Left lung (tissue), 4 donors: ENCODE measurements at regions not wholly inside any gene's neighbourhood (a gene's known extent, or its start where the extent isn't known, plus 50 kb on each side); places are given as distances from the start of the nearest gene placed in this dataset.

Experiments used
- ATAC-seq: fragments of 200-7000 bp; cut with Tn5 transposase; one replicate; pipeline ENCODE4 v1.9.1; 2020; ENCODE audit warnings: moderate library complexity
- DNase-seq, 4 donors: peaks; one replicate each; pipeline ENCODE4 v3.0.0-alpha.2; 2013 to 2020
- H3K27ac ChIP-seq, 2 donors: fragments of 200-600 bp; sonication (generic) in 1 of 2; one replicate each; pipeline versions ENCODE4 v1.5.0 to v1.8.0; 2020 to 2021
- H3K27me3 ChIP-seq, 2 donors: fragments of 200-600 bp; sonication (generic) in 1 of 2; one replicate each; pipeline versions ENCODE4 v1.5.0 to v1.8.0; 2020 to 2021
- H3K36me3 ChIP-seq, 2 donors: fragments of 200-600 bp; sonication (generic) in 1 of 2; one replicate each; pipeline versions ENCODE4 v1.5.0 to v1.8.0; 2020 to 2021
- H3K4me1 ChIP-seq, 2 donors: fragments of 200-600 bp; one replicate each; pipeline ENCODE4 v1.8.0; 2021
- H3K4me3 ChIP-seq, 2 donors: fragments of 200-600 bp; sonication (generic) in 1 of 2; one replicate each; pipeline versions ENCODE4 v1.5.0 to v1.8.0; 2020 to 2021; ENCODE audit warnings: mild to moderate bottlenecking in 1 of 2
- H3K9me3 ChIP-seq, 2 donors: fragments of 200-600 bp; sonication (generic) in 1 of 2; one replicate each; pipeline versions ENCODE4 v1.5.0 to v1.8.0; 2020 to 2021
- intact Hi-C, 2 donors: fragments of 100-400 bp; cut with DNase I; formaldehyde crosslinking; loops; one replicate each; pipeline versions ENCODE4 v1.11.2 to v1.14.2; 2022
- TF ChIP-seq, protein P1 (sequence below), 2 donors: fragments of 200-600 bp; sonication (generic) in 1 of 2; IDR thresholded peaks; one replicate each; pipeline versions ENCODE4 v1.5.0 to v1.8.0; 2021; ENCODE audit warnings: antibody characterized with exemption in 2 of 2
- donor health status: DM: no; HTN: yes; CAD: no.
- donor health status: DM: no; HTN: no; CAD: no.

DNA sequence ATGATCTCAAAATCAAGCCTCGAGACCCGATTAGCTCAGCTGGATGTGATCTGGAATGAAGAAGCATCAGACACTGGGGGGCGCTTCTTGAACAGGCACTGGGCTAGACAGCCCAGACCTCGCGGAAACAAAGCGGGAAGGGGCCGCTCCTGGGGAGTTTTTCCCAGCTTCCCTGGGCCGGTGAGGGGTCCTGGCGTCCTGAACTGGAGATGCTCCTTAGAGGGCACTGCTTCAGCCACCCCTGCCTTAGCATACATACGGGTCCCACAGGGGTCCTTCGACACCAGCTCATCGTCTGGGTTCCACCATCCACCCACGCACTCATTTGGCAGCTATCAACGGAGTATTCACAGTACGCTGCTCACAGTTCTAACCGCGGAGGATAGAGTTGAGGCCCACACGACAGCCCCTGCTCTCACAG is 146.7 kb downstream of the TSN start:
- no peak overlapping the region for H3K4me3 ChIP-seq
- intact Hi-C loops: no loop called here
- ATAC-seq (no peak), DNase-seq (no peak)
- peaks cover 0 to 12% of the 10 kb centered on the region in 2 donors for H3K27me3 ChIP-seq
- H3K9me3 ChIP-seq: no peaks in the 10 kb centered on the region
- TF ChIP-seq, protein P1, sequence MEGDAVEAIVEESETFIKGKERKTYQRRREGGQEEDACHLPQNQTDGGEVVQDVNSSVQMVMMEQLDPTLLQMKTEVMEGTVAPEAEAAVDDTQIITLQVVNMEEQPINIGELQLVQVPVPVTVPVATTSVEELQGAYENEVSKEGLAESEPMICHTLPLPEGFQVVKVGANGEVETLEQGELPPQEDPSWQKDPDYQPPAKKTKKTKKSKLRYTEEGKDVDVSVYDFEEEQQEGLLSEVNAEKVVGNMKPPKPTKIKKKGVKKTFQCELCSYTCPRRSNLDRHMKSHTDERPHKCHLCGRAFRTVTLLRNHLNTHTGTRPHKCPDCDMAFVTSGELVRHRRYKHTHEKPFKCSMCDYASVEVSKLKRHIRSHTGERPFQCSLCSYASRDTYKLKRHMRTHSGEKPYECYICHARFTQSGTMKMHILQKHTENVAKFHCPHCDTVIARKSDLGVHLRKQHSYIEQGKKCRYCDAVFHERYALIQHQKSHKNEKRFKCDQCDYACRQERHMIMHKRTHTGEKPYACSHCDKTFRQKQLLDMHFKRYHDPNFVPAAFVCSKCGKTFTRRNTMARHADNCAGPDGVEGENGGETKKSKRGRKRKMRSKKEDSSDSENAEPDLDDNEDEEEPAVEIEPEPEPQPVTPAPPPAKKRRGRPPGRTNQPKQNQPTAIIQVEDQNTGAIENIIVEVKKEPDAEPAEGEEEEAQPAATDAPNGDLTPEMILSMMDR (IDR thresholded peaks at IDR 0.05): no peak
- H3K27ac ChIP-seq: no peak overlapping the region
- H3K36me3 ChIP-seq: no peaks in the 10 kb centered on the region
- H3K4me1 ChIP-seq: no peaks in the 10 kb centered on the region

DNA sequence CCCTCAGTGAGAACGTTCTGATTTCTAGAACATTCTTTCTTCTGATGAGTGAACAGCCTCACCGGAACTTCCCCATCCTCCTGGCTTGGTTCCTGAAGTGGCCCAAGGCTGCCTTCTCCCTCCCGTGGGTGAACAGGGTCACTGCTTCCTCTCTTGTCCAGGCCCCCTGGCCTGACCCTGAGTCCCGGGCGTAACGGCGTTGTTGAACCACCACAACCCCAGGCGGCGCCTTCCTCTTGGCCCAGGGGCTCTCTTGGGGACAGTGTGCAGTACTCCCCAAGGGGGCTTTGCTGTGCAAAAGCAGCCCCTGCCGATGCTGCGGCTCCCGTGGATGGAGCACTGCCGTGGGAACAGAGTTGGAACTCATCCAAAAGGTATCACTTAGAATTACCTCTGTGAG is 147.2 kb downstream of the TSN start:
- Histone ChIP-seq H3K36me3 (no peaks in the 10 kb centered on the region), H3K4me3 (no peak overlapping the region), H3K27ac (no peak overlapping the region), H3K27me3 (peaks cover 0 to 12% of the 10 kb centered on the region in 2 donors), H3K4me1 (no peaks in the 10 kb centered on the region), H3K9me3 (no peaks in the 10 kb centered on the region)
- ATAC-seq: no peak
- intact Hi-C loops: no loop called here
- TF ChIP-seq, protein P1 (IDR thresholded peaks at IDR 0.05): no peak
- no peak for DNase-seq

DNA sequence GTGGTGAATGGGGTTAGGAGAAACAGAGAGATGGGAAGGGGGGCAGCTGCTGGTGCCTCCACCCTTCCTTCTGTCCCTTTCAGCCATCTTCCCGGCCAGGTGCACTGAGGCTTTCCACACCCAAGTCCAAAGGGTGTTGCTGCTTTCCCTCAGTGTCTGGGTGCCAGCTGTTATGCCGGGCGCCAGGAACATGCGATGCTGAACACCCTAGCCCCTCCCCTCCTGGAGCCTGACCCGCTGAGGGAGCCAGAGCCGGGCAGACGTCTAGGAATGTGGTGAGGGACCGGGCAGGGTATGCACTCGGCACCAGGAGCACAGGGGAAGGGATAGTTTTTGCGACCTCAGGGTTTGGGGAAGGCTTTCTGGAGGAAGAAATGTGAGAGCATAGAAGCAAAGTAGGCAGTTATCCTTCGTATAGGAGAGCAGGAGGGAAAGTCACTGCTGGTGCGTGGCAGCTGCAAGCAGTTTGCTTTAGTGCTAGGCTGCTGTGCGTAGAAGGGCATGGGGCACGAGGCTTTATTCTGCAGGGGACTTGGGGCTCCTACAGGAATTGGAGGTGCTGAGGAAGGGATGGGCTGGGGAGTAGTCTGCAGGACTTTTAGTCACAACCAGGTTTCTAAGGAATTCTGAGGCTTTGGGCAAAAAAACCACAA is 147.7 kb downstream of the TSN start:
- DNase-seq (no peak), ATAC-seq (no peak)
- Histone ChIP-seq H3K36me3 (no peaks in the 10 kb centered on the region), H3K27me3 (peaks cover 0 to 15% of the 10 kb centered on the region in 2 donors), H3K4me3 (no peak overlapping the region), H3K4me1 (no peaks in the 10 kb centered on the region), H3K27ac (no peak overlapping the region), H3K9me3 (no peaks in the 10 kb centered on the region)
- TF ChIP-seq, protein P1 (IDR thresholded peaks at IDR 0.05): no peak
- intact Hi-C loops: no loop called here

DNA sequence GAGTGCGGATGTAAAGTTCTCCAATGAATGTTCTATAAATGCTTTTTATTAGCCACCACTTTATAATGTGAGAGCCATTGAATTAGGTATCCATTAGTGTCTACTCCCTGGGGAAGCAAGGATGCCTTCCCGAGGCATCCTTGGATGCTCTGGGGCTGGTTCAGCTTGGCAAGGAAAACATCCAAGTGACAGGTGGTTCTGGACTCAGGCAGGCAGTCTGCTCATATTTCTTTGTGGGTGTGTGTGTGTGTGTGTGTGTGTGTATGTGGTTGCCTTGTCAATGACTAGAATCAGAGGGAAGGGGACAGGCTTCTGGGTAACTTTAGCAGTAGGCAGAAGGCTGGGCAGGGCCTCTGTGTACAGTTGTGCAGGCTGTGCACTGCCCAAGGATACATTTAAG is 149.2 kb downstream of the TSN start:
- intact Hi-C loops: no loop called here
- Histone ChIP-seq H3K9me3 (no peaks in the 10 kb centered on the region), H3K4me3 (no peak overlapping the region), H3K27me3 (peaks cover 0 to 18% of the 10 kb centered on the region in 2 donors), H3K27ac (no peak overlapping the region), H3K36me3 (no peaks in the 10 kb centered on the region), H3K4me1 (no peaks in the 10 kb centered on the region)
- no peak for DNase-seq
- TF ChIP-seq, protein P1 (IDR thresholded peaks at IDR 0.05): no peak
- ATAC-seq: no peak

DNA sequence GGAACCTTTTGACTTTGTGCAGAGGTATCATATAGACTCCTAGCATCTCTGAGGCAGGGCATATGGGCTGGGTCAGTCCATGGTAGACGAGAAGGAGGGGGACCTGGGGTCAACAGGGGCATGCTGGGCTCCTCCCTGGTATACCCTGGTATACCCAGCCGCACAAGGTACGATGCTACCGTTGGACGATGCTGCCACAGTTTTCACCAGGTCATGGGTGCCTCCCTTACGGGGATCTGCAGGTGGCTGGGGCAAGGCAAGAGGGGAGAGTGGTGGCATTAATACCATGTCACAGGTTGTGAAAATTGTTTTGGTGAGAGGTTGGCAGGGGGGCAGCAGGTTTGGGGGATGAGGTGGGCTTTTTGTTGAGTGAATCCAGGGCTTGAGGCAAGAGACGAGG is 149.8 kb downstream of the TSN start:
- H3K27ac ChIP-seq: no peak overlapping the region
- H3K36me3 ChIP-seq: no peaks in the 10 kb centered on the region
- intact Hi-C loops: no loop called here
- DNase-seq: no peak
- H3K4me1 ChIP-seq: no peaks in the 10 kb centered on the region
- H3K27me3 ChIP-seq: peaks cover 0 to 18% of the 10 kb centered on the region in 2 donors
- no peak for ATAC-seq
- H3K9me3 ChIP-seq: no peaks in the 10 kb centered on the region
- TF ChIP-seq, protein P1 (IDR thresholded peaks at IDR 0.05): no peak
- no peak overlapping the region for H3K4me3 ChIP-seq
